DOHH2 (cell line): ENCODE measurements at regions not wholly inside any gene's neighbourhood (a gene's known extent, or its start where the extent isn't known, plus 50 kb on each side); places are given as distances from the start of the nearest gene placed in this dataset.

ENCODE experiments used
- CTCF ChIP-seq: fragments of 200-600 bp; sonication (generic); IDR thresholded peaks from one replicate; pipeline ENCODE4 v1.5.1; 2014; ENCODE audit warnings: antibody characterized with exemption, mild to moderate bottlenecking, low read depth, low read length; ENCODE audit not compliant: poor library complexity, severe bottlenecking
- EZH2phosphoT487 ChIP-seq: fragments of 200-600 bp; sonication (generic); IDR thresholded peaks from 2 replicates; pipeline ENCODE4 v1.6.1; 2017; ENCODE audit warnings: borderline replicate concordance, mild to moderate bottlenecking, antibody characterized with exemption, low read length, moderate library complexity, mixed read lengths

- TF ChIP-seq CTCF (no peak), EZH2phosphoT487 (no peak)
Observed at GRCh38 chr1:228977741-228978140, 242.5 kb downstream of the RHOU start.
